ENCODE measurements at regions not wholly inside any gene's neighbourhood (a gene's known extent, or its start where the extent isn't known, plus 50 kb on each side); places are given as distances from the start of the nearest gene placed in this dataset.

DNA sequence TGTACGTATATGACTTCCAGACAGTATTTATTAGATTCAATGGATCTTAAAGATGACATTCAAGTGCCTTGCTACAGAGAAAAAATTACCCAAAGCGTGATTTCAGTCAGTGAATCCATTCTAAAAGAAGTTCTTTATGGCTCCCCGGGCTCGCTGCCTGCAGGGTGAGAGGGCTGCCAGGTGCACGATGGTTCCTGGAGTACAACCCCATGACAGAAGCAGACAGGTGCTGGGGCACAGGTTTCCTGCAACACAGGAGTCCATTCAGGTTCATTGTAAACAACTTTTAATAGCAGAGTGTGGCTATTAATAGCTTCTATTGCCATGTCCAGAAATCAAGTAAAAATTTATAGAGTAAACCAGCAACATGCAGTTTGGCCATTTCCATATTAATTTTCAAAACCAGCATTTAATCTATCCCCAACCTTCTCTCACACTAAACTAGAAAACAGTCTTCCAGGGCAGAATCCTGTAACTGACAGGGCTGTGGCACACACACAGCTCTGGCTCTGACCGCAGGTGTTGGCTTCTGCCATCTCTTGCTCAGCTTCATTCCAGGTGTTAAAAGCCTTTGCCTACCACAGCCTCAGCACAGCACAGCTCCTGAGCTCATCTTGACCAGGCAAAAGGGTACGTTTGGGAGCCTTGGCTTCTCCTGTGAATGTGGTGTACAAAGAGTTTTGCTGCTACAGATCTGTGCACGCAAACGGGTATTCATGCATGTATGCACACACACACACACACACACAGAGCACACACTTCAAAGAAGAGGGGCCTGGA is 185.9 kb downstream of the MEX3B start:
- DNase-seq (ENCODE audit: low spot score) = no peak
- Histone ChIP-seq H3K4me2 (no peak overlapping the region), H3K27me3 (no peaks in the 10 kb centered on the region), H3K27ac (no peak overlapping the region), H4K20me1 (ENCODE audit: insufficient read depth, poor library complexity, severe bottlenecking) (no peaks in the 10 kb centered on the region), H3K9me2 (replicated peaks; ENCODE audit: insufficient read depth) (no peaks in the 10 kb centered on the region), H3K9me3 (ENCODE audit: low read depth) (no peaks in the 10 kb centered on the region), H2AFZ (no peak overlapping the region), H3K4me3 (no peak overlapping the region), H3K79me2 (no peaks in the 10 kb centered on the region), H3K4me1 (ENCODE audit: insufficient read depth) (peaks cover 4% of the 10 kb centered on the region), H3K36me3 (replicated peaks; ENCODE audit: insufficient read depth, low read depth) (no peaks in the 10 kb centered on the region)
- TF ChIP-seq EZH2 (IDR thresholded peaks at IDR 0.05; ENCODE audit: borderline replicate concordance) (no peak), EZH2phosphoT487 (IDR thresholded peaks at IDR 0.05; ENCODE audit: low read depth, severe bottlenecking, unreplicated experiment) (no peak)
- TF ChIP-seq, protein P1, sequence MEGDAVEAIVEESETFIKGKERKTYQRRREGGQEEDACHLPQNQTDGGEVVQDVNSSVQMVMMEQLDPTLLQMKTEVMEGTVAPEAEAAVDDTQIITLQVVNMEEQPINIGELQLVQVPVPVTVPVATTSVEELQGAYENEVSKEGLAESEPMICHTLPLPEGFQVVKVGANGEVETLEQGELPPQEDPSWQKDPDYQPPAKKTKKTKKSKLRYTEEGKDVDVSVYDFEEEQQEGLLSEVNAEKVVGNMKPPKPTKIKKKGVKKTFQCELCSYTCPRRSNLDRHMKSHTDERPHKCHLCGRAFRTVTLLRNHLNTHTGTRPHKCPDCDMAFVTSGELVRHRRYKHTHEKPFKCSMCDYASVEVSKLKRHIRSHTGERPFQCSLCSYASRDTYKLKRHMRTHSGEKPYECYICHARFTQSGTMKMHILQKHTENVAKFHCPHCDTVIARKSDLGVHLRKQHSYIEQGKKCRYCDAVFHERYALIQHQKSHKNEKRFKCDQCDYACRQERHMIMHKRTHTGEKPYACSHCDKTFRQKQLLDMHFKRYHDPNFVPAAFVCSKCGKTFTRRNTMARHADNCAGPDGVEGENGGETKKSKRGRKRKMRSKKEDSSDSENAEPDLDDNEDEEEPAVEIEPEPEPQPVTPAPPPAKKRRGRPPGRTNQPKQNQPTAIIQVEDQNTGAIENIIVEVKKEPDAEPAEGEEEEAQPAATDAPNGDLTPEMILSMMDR (IDR thresholded peaks at IDR 0.05; ENCODE audit: poor library complexity) = no peak
- WGBS (ENCODE audit: low lambda C conversion rate, missing lambda C conversion rate) = 85% methylated on average over 9 of the region's 9 CpGs

DNA sequence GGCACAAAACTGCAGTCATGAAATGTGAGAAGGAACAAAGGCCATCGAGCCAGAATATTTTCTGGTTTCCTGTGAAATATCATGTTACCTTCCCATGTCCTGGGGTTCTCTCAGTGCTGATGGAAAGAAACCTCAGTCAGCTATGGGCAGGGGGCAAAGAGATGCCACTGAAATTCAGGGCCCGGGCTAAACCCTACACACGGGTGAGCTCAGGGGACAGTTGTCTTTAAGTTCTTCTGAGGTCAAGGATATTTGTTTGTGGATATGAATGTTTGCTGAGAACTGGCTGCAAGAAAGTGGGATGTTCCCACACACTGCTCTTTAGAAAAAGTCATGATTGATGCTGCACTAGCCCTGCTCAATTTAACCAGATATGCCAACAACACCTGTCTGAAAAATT is 187.2 kb downstream of the MEX3B start:
- no peaks in the 10 kb centered on the region for H3K9me2 ChIP-seq (replicated peaks; ENCODE audit: insufficient read depth)
- peaks cover 4% of the 10 kb centered on the region for H3K4me1 ChIP-seq (ENCODE audit: insufficient read depth)
- DNase-seq (ENCODE audit: low spot score) = no peak
- no peaks in the 10 kb centered on the region for H4K20me1 ChIP-seq (ENCODE audit: insufficient read depth, poor library complexity, severe bottlenecking)
- no peak overlapping the region for H3K4me3 ChIP-seq
- TF ChIP-seq EZH2 (IDR thresholded peaks at IDR 0.05; ENCODE audit: borderline replicate concordance) (no peak), EZH2phosphoT487 (IDR thresholded peaks at IDR 0.05; ENCODE audit: low read depth, severe bottlenecking, unreplicated experiment) (no peak)
- TF ChIP-seq, protein P1 (IDR thresholded peaks at IDR 0.05; ENCODE audit: poor library complexity) = no peak
- H3K9me3 ChIP-seq (ENCODE audit: low read depth) = no peaks in the 10 kb centered on the region
- H3K36me3 ChIP-seq (replicated peaks; ENCODE audit: insufficient read depth, low read depth) = no peaks in the 10 kb centered on the region
- H3K27ac ChIP-seq = no peak overlapping the region
- 73% methylated on average over 3 of the region's 3 CpGs for WGBS (ENCODE audit: low lambda C conversion rate, missing lambda C conversion rate)
- H3K27me3 ChIP-seq = no peaks in the 10 kb centered on the region
- H3K79me2 ChIP-seq = no peaks in the 10 kb centered on the region
- H3K4me2 ChIP-seq = no peak overlapping the region
- no peak overlapping the region for H2AFZ ChIP-seq

DNA sequence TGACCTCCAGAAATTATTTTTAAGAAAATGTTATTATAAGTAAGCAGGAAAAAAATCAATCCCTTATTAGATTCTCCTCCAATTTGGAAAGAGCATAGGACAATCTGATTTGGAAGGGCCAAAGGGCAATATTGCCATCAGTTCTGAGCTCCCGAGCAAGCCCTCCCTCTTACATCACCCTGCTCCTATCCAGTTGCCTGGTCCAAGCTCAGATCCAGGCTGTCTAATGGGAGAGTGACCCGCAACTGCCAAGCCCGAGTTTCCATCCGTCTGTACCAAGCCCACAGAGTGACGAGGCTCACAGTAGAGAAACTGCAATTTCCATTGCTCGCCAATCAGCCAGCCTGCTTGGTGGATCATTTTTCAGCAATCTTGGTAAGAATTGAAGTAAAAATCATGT is 187.7 kb downstream of the MEX3B start:
- Histone ChIP-seq H3K36me3 (replicated peaks; ENCODE audit: insufficient read depth, low read depth) (no peaks in the 10 kb centered on the region), H3K4me2 (no peak overlapping the region), H3K79me2 (no peaks in the 10 kb centered on the region), H3K9me2 (replicated peaks; ENCODE audit: insufficient read depth) (no peaks in the 10 kb centered on the region), H4K20me1 (ENCODE audit: insufficient read depth, poor library complexity, severe bottlenecking) (no peaks in the 10 kb centered on the region), H3K4me1 (ENCODE audit: insufficient read depth) (peaks cover 4% of the 10 kb centered on the region), H2AFZ (no peak overlapping the region), H3K27ac (no peak overlapping the region), H3K9me3 (ENCODE audit: low read depth) (no peaks in the 10 kb centered on the region), H3K4me3 (no peak overlapping the region), H3K27me3 (no peaks in the 10 kb centered on the region)
- TF ChIP-seq, protein P1 (IDR thresholded peaks at IDR 0.05; ENCODE audit: poor library complexity) = no peak
- no peak for TF ChIP-seq EZH2phosphoT487 (IDR thresholded peaks at IDR 0.05; ENCODE audit: low read depth, severe bottlenecking, unreplicated experiment)
- TF ChIP-seq EZH2 (IDR thresholded peaks at IDR 0.05; ENCODE audit: borderline replicate concordance) = no peak
- DNase-seq (ENCODE audit: low spot score) = no peak
- WGBS (ENCODE audit: low lambda C conversion rate, missing lambda C conversion rate) = 91% methylated on average over 6 of the region's 6 CpGs

Data from hepatocyte (in vitro differentiated cells).